ENCODE measurements at regions not wholly inside any gene's neighbourhood (a gene's known extent, or its start where the extent isn't known, plus 50 kb on each side); places are given as distances from the start of the nearest gene placed in this dataset.

- no peak overlapping the region for H3K4me2 ChIP-seq (ENCODE audit: low read length)
- CTCF ChIA-PET, result no interaction called here
Measured at GRCh38 chr5:133840168-133840567, 128.3 kb downstream of the C5orf15 start.

GRCh38 chr5:133839721-133840120, 128.7 kb downstream of the C5orf15 start:
- Histone ChIP-seq H3K27me3 (ENCODE audit: low read length) (no peaks in the 10 kb centered on the region), H3K4me3 (ENCODE audit: low read length) (no peak overlapping the region), H3K9me3 (ENCODE audit: low read length) (no peaks in the 10 kb centered on the region), H3K4me2 (ENCODE audit: low read length) (no peak overlapping the region), H3F3A (ENCODE audit: low read length, unreplicated experiment) (no peaks in the 10 kb centered on the region), H3K27ac (ENCODE audit: low read length) (no peak overlapping the region), H4K20me1 (ENCODE audit: low read length) (no peaks in the 10 kb centered on the region), H3K36me3 (ENCODE audit: low read depth, low read length) (no peaks in the 10 kb centered on the region), H2AFZ (ENCODE audit: low read length) (no peak overlapping the region), H3K79me2 (ENCODE audit: low read length) (no peaks in the 10 kb centered on the region), H3K4me1 (ENCODE audit: insufficient read depth, low read length) (no peaks in the 10 kb centered on the region), H3K9me2 (replicated peaks; ENCODE audit: low read length) (no peaks in the 10 kb centered on the region), H3K9ac (ENCODE audit: low read length) (no peak overlapping the region)
- TF ChIP-seq CTCF (conservative IDR thresholded peaks at IDR 0.05; ENCODE audit: low read depth, low read length) (no peak), EZH2 (IDR thresholded peaks at IDR 0.05; ENCODE audit: low read length, unreplicated experiment) (no peak), EZH2phosphoT487 (IDR thresholded peaks at IDR 0.05; ENCODE audit: borderline replicate concordance, low read length) (no peak)
- CTCF ChIA-PET, result no interaction called here
- DNase-seq (no peak), ATAC-seq (no peak)
- POLR2A ChIA-PET (ENCODE audit: unreplicated experiment), result no interaction called here
- BruUV-seq (replicated peaks), result no TSS peak
- intact Hi-C loops (cut with micrococcal nuclease), result no loop called here

More at GRCh38 chr5:133840168-133840567, 128.3 kb downstream of the C5orf15 start:
- DNase-seq, result no peak
- no peaks in the 10 kb centered on the region for H3K79me2 ChIP-seq (ENCODE audit: low read length)
- POLR2A ChIA-PET (ENCODE audit: unreplicated experiment), result no interaction called here
- H3K27me3 ChIP-seq (ENCODE audit: low read length), result no peaks in the 10 kb centered on the region
- ATAC-seq, result peak; percentile 29; the same call in 1 of the 2 replicates
- H3K4me1 ChIP-seq (ENCODE audit: insufficient read depth, low read length), result no peaks in the 10 kb centered on the region
- no peak overlapping the region for H3K4me3 ChIP-seq (ENCODE audit: low read length)
- H3K27ac ChIP-seq (ENCODE audit: low read length), result no peak overlapping the region
- no peak overlapping the region for H2AFZ ChIP-seq (ENCODE audit: low read length)
- TF ChIP-seq EZH2 (IDR thresholded peaks at IDR 0.05; ENCODE audit: low read length, unreplicated experiment) (no peak), CTCF (conservative IDR thresholded peaks at IDR 0.05; ENCODE audit: low read depth, low read length) (no peak), EZH2phosphoT487 (IDR thresholded peaks at IDR 0.05; ENCODE audit: borderline replicate concordance, low read length) (no peak)
- no peaks in the 10 kb centered on the region for H4K20me1 ChIP-seq (ENCODE audit: low read length)
- no peaks in the 10 kb centered on the region for H3K9me2 ChIP-seq (replicated peaks; ENCODE audit: low read length)
- H3K36me3 ChIP-seq (ENCODE audit: low read depth, low read length), result no peaks in the 10 kb centered on the region
- no peaks in the 10 kb centered on the region for H3K9me3 ChIP-seq (ENCODE audit: low read length)
- intact Hi-C loops (cut with micrococcal nuclease), result no loop called here
- H3F3A ChIP-seq (ENCODE audit: low read length, unreplicated experiment), result no peaks in the 10 kb centered on the region
- no peak overlapping the region for H3K9ac ChIP-seq (ENCODE audit: low read length)
- BruUV-seq (replicated peaks), result no TSS peak

- Histone ChIP-seq H3K4me1 (ENCODE audit: insufficient read depth, low read length) (no peaks in the 10 kb centered on the region), H3K4me2 (ENCODE audit: low read length) (no peak overlapping the region), H4K20me1 (ENCODE audit: low read length) (no peaks in the 10 kb centered on the region), H3K27me3 (ENCODE audit: low read length) (no peaks in the 10 kb centered on the region), H3F3A (ENCODE audit: low read length, unreplicated experiment) (no peaks in the 10 kb centered on the region), H3K4me3 (ENCODE audit: low read length) (no peak overlapping the region), H3K9me3 (ENCODE audit: low read length) (no peaks in the 10 kb centered on the region), H3K79me2 (ENCODE audit: low read length) (no peaks in the 10 kb centered on the region), H3K9me2 (replicated peaks; ENCODE audit: low read length) (no peaks in the 10 kb centered on the region), H2AFZ (ENCODE audit: low read length) (no peak overlapping the region), H3K27ac (ENCODE audit: low read length) (no peak overlapping the region), H3K36me3 (ENCODE audit: low read depth, low read length) (no peaks in the 10 kb centered on the region), H3K9ac (ENCODE audit: low read length) (no peak overlapping the region)
- ChIA-PET POLR2A (ENCODE audit: unreplicated experiment) (no interaction called here), CTCF (no interaction called here)
- ATAC-seq (no peak), DNase-seq (no peak)
- BruUV-seq (replicated peaks), result no TSS peak
- TF ChIP-seq EZH2 (IDR thresholded peaks at IDR 0.05; ENCODE audit: low read length, unreplicated experiment), result no peak
- no peak for TF ChIP-seq CTCF (conservative IDR thresholded peaks at IDR 0.05; ENCODE audit: low read depth, low read length)
- TF ChIP-seq EZH2phosphoT487 (IDR thresholded peaks at IDR 0.05; ENCODE audit: borderline replicate concordance, low read length), result no peak
- intact Hi-C loops (cut with micrococcal nuclease), result no loop called here
Measured at GRCh38 chr5:133839090-133839489, 129.3 kb downstream of the C5orf15 start.

All from PC-3 (cell line).